ENCODE measurements at regions not wholly inside any gene's neighbourhood (a gene's known extent, or its start where the extent isn't known, plus 50 kb on each side); places are given as distances from the start of the nearest gene placed in this dataset.

DNA sequence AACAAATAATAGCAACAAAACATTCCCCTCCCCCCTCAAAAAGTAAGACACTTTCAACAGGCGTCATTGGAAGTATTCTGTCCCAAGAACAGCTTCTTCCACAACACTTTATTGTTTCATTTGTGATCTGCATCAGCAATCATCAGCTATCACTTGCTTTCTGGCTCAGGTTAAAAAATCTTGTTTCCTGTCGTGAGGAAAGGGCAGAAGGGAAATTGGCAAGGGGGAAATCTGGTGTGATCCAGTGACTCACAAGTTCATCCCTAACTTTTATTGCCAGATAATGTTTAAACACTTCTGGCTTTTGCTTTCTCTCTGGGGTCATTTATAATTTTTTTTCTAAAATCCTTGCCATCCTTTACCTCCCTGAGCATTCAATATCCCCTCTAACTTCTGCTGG is 247.4 kb upstream of the GIMD1 start:
- H3K9ac ChIP-seq (ENCODE audit: low read length), result no peak overlapping the region
- no peaks in the 10 kb centered on the region for H4K20me1 ChIP-seq (ENCODE audit: low read depth, low read length)
- H3F3A ChIP-seq (ENCODE audit: insufficient read depth), result no peaks in the 10 kb centered on the region
- no peak overlapping the region for H3K27ac ChIP-seq (ENCODE audit: low read depth, low read length)
- H3K4me2 ChIP-seq (ENCODE audit: low read depth, low read length, poor library complexity, severe bottlenecking), result no peak overlapping the region
- no peaks in the 10 kb centered on the region for H3K36me3 ChIP-seq (ENCODE audit: low read length)
- H3K9me3 ChIP-seq (ENCODE audit: insufficient read depth, low read length), result no peaks in the 10 kb centered on the region
- no peaks in the 10 kb centered on the region for H3K27me3 ChIP-seq (ENCODE audit: low read length)
- TF ChIP-seq, protein P1, sequence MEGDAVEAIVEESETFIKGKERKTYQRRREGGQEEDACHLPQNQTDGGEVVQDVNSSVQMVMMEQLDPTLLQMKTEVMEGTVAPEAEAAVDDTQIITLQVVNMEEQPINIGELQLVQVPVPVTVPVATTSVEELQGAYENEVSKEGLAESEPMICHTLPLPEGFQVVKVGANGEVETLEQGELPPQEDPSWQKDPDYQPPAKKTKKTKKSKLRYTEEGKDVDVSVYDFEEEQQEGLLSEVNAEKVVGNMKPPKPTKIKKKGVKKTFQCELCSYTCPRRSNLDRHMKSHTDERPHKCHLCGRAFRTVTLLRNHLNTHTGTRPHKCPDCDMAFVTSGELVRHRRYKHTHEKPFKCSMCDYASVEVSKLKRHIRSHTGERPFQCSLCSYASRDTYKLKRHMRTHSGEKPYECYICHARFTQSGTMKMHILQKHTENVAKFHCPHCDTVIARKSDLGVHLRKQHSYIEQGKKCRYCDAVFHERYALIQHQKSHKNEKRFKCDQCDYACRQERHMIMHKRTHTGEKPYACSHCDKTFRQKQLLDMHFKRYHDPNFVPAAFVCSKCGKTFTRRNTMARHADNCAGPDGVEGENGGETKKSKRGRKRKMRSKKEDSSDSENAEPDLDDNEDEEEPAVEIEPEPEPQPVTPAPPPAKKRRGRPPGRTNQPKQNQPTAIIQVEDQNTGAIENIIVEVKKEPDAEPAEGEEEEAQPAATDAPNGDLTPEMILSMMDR (IDR thresholded peaks at IDR 0.05; ENCODE audit: insufficient read depth, low read length, poor library complexity, severe bottlenecking), result no peak
- no peak for TF ChIP-seq EZH2phosphoT487 (conservative IDR thresholded peaks at IDR 0.05; ENCODE audit: low read length)
- H3K9me2 ChIP-seq (replicated peaks; ENCODE audit: insufficient read depth, low read length), result no peaks in the 10 kb centered on the region
- H3K4me3 ChIP-seq (ENCODE audit: insufficient read depth, low read length, poor library complexity, severe bottlenecking), result no peak overlapping the region
- H3K79me2 ChIP-seq (ENCODE audit: insufficient read depth, low read length), result no peaks in the 10 kb centered on the region
- H2AFZ ChIP-seq (ENCODE audit: low read depth, low read length, severe bottlenecking), result no peak overlapping the region

DNA sequence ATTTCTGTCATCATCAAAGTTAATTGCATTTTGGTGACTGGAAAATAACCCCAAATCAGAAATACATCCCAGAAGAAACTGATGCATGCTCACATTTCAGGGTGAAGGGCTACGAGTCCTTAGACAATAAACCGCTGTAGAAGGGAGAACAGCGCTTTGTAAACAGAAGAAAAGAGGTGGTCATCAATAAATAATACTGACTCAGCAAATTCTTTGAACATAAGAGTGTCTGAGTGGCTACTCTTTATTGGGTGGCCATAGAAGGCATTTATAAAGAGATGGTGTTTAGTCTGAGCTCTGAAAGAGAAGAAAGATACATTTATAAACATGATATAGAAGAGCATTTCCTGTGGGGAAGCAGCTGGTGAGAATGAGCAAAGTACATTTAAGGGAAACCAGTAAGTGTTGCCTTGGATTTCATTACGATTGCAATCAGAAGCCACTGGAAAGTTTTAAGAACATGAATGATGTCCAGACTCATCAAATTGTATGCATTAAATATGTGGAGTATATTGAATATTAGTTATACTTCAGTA is 246.9 kb upstream of the GIMD1 start:
- H3F3A ChIP-seq (ENCODE audit: insufficient read depth), result no peaks in the 10 kb centered on the region
- H3K36me3 ChIP-seq (ENCODE audit: low read length), result no peaks in the 10 kb centered on the region
- no peak overlapping the region for H3K9ac ChIP-seq (ENCODE audit: low read length)
- H3K27ac ChIP-seq (ENCODE audit: low read depth, low read length), result no peak overlapping the region
- H3K9me3 ChIP-seq (ENCODE audit: insufficient read depth, low read length), result no peaks in the 10 kb centered on the region
- H3K9me2 ChIP-seq (replicated peaks; ENCODE audit: insufficient read depth, low read length), result no peaks in the 10 kb centered on the region
- no peak overlapping the region for H3K4me2 ChIP-seq (ENCODE audit: low read depth, low read length, poor library complexity, severe bottlenecking)
- H3K27me3 ChIP-seq (ENCODE audit: low read length), result no peaks in the 10 kb centered on the region
- H2AFZ ChIP-seq (ENCODE audit: low read depth, low read length, severe bottlenecking), result no peak overlapping the region
- TF ChIP-seq EZH2phosphoT487 (conservative IDR thresholded peaks at IDR 0.05; ENCODE audit: low read length), result no peak
- TF ChIP-seq, protein P1 (IDR thresholded peaks at IDR 0.05; ENCODE audit: insufficient read depth, low read length, poor library complexity, severe bottlenecking), result no peak
- no peak overlapping the region for H3K4me3 ChIP-seq (ENCODE audit: insufficient read depth, low read length, poor library complexity, severe bottlenecking)
- H4K20me1 ChIP-seq (ENCODE audit: low read depth, low read length), result no peaks in the 10 kb centered on the region
- H3K79me2 ChIP-seq (ENCODE audit: insufficient read depth, low read length), result no peaks in the 10 kb centered on the region

DNA sequence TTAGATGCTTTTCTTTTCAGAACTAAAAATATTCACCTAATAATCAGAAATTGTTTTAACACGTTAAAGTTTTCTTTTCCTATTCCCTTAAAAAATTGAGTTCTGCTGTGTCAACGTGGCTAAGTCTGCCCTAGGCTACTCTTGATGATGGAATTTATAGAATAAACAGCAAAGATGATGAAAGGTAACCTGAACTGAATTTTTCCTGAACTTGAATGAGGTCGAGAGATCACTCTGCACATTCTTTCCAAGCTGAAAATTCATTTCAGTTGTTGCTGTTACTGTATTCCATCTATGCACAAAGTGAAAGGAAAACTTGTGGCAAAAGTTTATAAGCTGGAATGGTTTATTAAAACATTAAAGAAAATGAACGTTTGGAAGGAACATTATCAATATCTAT is 245.9 kb upstream of the GIMD1 start:
- Histone ChIP-seq H3K4me3 (ENCODE audit: insufficient read depth, low read length, poor library complexity, severe bottlenecking) (no peak overlapping the region), H3K9me2 (replicated peaks; ENCODE audit: insufficient read depth, low read length) (no peaks in the 10 kb centered on the region), H3K4me2 (ENCODE audit: low read depth, low read length, poor library complexity, severe bottlenecking) (no peak overlapping the region), H3K9me3 (ENCODE audit: insufficient read depth, low read length) (no peaks in the 10 kb centered on the region), H3K79me2 (ENCODE audit: insufficient read depth, low read length) (no peaks in the 10 kb centered on the region), H3K36me3 (ENCODE audit: low read length) (no peaks in the 10 kb centered on the region), H3K27me3 (ENCODE audit: low read length) (no peaks in the 10 kb centered on the region), H4K20me1 (ENCODE audit: low read depth, low read length) (no peaks in the 10 kb centered on the region), H2AFZ (ENCODE audit: low read depth, low read length, severe bottlenecking) (no peak overlapping the region), H3K27ac (ENCODE audit: low read depth, low read length) (no peak overlapping the region), H3F3A (ENCODE audit: insufficient read depth) (no peaks in the 10 kb centered on the region), H3K9ac (ENCODE audit: low read length) (no peak overlapping the region)
- TF ChIP-seq, protein P1 (IDR thresholded peaks at IDR 0.05; ENCODE audit: insufficient read depth, low read length, poor library complexity, severe bottlenecking), result no peak
- TF ChIP-seq EZH2phosphoT487 (conservative IDR thresholded peaks at IDR 0.05; ENCODE audit: low read length), result no peak

Measured in SU-DHL-6 (cell line).